ENCODE measurements at regions not wholly inside any gene's neighbourhood (a gene's known extent, or its start where the extent isn't known, plus 50 kb on each side); places are given as distances from the start of the nearest gene placed in this dataset.

GRCh38 chr3:197393711-197394110, 95.3 kb upstream of the DLG1 start:
- no peak for DNase-seq
- intact Hi-C loops (cut with DNase I; ENCODE audit: low total_unique reads) = no loop called here

GRCh38 chr3:197392961-197393360, 94.5 kb upstream of the DLG1 start:
- no peaks in the 10 kb centered on the region for H3K4me1 ChIP-seq
- DNase-seq = no peak
- no peaks in the 10 kb centered on the region for H3K9me3 ChIP-seq
- H3K27me3 ChIP-seq = no peaks in the 10 kb centered on the region
- no peak overlapping the region for H3K27ac ChIP-seq
- intact Hi-C loops (cut with DNase I; ENCODE audit: low total_unique reads) (no loop called here), in situ Hi-C loops (cut with MboI; ENCODE audit: low sequenced_read_pairs in 4 of 4) (no loop called here)
- no peak overlapping the region for H3K4me3 ChIP-seq
- no peak for TF ChIP-seq POLR2A (IDR thresholded peaks at IDR 0.05)
- TF ChIP-seq CTCF (IDR thresholded peaks at IDR 0.05 in 4 of 5, conservative IDR thresholded peaks at IDR 0.05 in 1 of 5) = no peak
- H3K36me3 ChIP-seq = no peaks in the 10 kb centered on the region
- no peak for ATAC-seq

More at GRCh38 chr3:197393711-197394110, 95.3 kb upstream of the DLG1 start:
- H3K9me3 ChIP-seq = no peaks in the 10 kb centered on the region
- no peak overlapping the region for H3K4me3 ChIP-seq
- no peaks in the 10 kb centered on the region for H3K27me3 ChIP-seq
- H3K27ac ChIP-seq = no peak overlapping the region
- H3K36me3 ChIP-seq = no peaks in the 10 kb centered on the region
- in situ Hi-C loops (cut with MboI; ENCODE audit: low sequenced_read_pairs in 4 of 4) = no loop called here
- TF ChIP-seq CTCF (IDR thresholded peaks at IDR 0.05 in 4 of 5, conservative IDR thresholded peaks at IDR 0.05 in 1 of 5) (no peak), POLR2A (IDR thresholded peaks at IDR 0.05) (no peak)
- ATAC-seq = no peak
- no peaks in the 10 kb centered on the region for H3K4me1 ChIP-seq

GRCh38 chr3:197381371-197381770, 83.0 kb upstream of the DLG1 start:
- Histone ChIP-seq H3K27ac (peak overlapping the region in 3 of 4 donors; percentile 31 to 66 (median 41)), H3K27me3 (no peaks in the 10 kb centered on the region), H3K4me3 (no peak overlapping the region), H3K36me3 (no peaks in the 10 kb centered on the region), H3K9me3 (no peaks in the 10 kb centered on the region), H3K4me1 (peaks cover 3% of the 10 kb centered on the region in 2 donors)
- TF ChIP-seq CTCF (IDR thresholded peaks at IDR 0.05 in 4 of 5, conservative IDR thresholded peaks at IDR 0.05 in 1 of 5) (no peak), POLR2A (IDR thresholded peaks at IDR 0.05) (no peak)
- DNase-seq (no peak), ATAC-seq (no peak)
- in situ Hi-C loops (cut with MboI; ENCODE audit: low sequenced_read_pairs in 4 of 4) (no loop called here), intact Hi-C loops (cut with DNase I; ENCODE audit: low total_unique reads) (loop anchor here (2.0 kb wide), 1 partner anchor 29 kb away; no protein-coding TSS in a partner anchor)

- no peaks in the 10 kb centered on the region for H3K9me3 ChIP-seq
- TF ChIP-seq POLR2A (IDR thresholded peaks at IDR 0.05) (no peak), CTCF (IDR thresholded peaks at IDR 0.05 in 4 of 5, conservative IDR thresholded peaks at IDR 0.05 in 1 of 5) (no peak)
- H3K4me3 ChIP-seq = no peak overlapping the region
- peaks cover 3% of the 10 kb centered on the region in 2 donors for H3K4me1 ChIP-seq
- in situ Hi-C loops (cut with MboI; ENCODE audit: low sequenced_read_pairs in 4 of 4) = no loop called here
- H3K27ac ChIP-seq = peak overlapping the region in 3 of 4 donors; percentile 31 to 66 (median 41)
- peak; percentile 64 to 71 for DNase-seq
- ATAC-seq = peak; percentile 77 to 93
- intact Hi-C loops (cut with DNase I; ENCODE audit: low total_unique reads) = loop anchor here (2.0 kb wide), 1 partner anchor 28 kb away; no protein-coding TSS in a partner anchor
- no peaks in the 10 kb centered on the region for H3K27me3 ChIP-seq
- no peaks in the 10 kb centered on the region for H3K36me3 ChIP-seq
These were observed 82.4 kb upstream of the DLG1 start for GRCh38 chr3:197380786-197381185.

Measured in gastrocnemius medialis (tissue), 4 donors.